GM12875 (cell line): ENCODE measurements at regions not wholly inside any gene's neighbourhood (a gene's known extent, or its start where the extent isn't known, plus 50 kb on each side); places are given as distances from the start of the nearest gene placed in this dataset.

Source experiments
- H3K4me3 ChIP-seq: one replicate; pipeline ENCODE4 v1.5.1; 2011; ENCODE audit warnings: low read depth, low read length, control low read depth
- TF ChIP-seq, protein P1 (sequence below): IDR thresholded peaks from 2 replicates; pipeline ENCODE4 v1.5.1; 2011; ENCODE audit warnings: low read depth, mild to moderate bottlenecking, control low read depth, inconsistent platforms, low read length, moderate library complexity, borderline replicate concordance; ENCODE audit not compliant: insufficient read depth

DNA sequence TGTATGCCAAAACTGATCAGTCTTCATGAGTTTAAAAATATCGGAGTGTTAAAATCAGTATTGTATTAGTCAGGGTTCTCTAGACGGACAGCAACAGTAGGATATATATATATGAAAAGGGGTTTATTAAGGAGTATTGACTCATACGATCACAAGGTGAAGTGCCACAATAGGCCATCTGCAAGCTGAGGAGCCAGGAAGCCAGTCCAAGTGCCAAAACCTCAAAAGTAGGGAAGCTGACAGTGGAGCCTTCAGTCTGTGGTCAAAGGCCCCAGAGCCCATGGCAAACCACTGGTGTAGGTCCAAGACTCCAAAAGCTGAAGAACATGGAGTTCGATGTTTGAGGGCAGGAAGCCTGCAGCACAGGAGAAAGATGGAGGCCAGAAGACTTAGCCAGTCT, 391.0 kb upstream of the CADM2 start:
- no peak overlapping the region for H3K4me3 ChIP-seq
- TF ChIP-seq, protein P1, sequence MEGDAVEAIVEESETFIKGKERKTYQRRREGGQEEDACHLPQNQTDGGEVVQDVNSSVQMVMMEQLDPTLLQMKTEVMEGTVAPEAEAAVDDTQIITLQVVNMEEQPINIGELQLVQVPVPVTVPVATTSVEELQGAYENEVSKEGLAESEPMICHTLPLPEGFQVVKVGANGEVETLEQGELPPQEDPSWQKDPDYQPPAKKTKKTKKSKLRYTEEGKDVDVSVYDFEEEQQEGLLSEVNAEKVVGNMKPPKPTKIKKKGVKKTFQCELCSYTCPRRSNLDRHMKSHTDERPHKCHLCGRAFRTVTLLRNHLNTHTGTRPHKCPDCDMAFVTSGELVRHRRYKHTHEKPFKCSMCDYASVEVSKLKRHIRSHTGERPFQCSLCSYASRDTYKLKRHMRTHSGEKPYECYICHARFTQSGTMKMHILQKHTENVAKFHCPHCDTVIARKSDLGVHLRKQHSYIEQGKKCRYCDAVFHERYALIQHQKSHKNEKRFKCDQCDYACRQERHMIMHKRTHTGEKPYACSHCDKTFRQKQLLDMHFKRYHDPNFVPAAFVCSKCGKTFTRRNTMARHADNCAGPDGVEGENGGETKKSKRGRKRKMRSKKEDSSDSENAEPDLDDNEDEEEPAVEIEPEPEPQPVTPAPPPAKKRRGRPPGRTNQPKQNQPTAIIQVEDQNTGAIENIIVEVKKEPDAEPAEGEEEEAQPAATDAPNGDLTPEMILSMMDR: no peak

DNA sequence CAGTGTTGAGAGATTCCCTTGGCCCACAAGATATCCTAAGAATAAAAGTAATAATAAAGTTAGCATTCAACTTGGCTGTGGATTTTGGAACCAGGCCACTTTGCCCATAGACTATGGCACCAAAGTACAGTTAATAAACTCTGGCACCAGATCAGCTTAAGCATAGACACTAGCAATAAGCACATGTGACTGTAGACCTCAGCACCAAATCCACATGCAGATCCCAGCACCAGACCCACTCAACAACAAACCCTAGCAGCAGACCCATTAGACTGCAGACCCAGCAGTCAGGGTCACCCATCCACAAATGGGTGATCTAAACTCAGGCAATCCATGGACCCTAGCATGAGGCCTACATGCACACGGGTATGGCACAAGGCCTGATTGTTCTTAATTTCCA, 384.8 kb upstream of the CADM2 start:
- no peak overlapping the region for H3K4me3 ChIP-seq
- TF ChIP-seq, protein P1: no peak

GRCh38 chr3:84586427-84586826, 372.4 kb upstream of the CADM2 start:
- TF ChIP-seq, protein P1: no peak
- no peak overlapping the region for H3K4me3 ChIP-seq

- H3K4me3 ChIP-seq: no peak overlapping the region
- TF ChIP-seq, protein P1: no peak
Measured at GRCh38 chr3:84600703-84601225, 358.0 kb upstream of the CADM2 start.

DNA sequence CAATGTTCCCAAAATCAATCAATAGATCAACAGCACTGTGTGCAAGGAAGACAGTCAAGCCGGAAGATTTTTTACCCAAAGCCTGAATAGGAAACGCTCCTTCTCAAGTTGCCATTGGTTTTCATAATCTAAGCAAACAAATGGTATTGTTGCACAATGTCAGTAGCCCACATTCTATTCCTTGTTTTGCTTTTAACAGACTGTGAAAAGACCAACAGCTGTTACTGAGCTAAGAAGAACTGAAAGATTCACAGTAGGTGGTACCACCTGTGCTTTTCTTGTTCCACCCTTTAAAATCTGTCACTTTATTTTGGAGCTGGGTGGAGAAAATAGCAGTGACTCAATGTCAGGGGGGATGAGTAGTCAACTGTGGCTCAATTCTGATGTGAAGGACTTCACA, 357.5 kb upstream of the CADM2 start:
- TF ChIP-seq, protein P1: no peak
- no peak overlapping the region for H3K4me3 ChIP-seq

DNA sequence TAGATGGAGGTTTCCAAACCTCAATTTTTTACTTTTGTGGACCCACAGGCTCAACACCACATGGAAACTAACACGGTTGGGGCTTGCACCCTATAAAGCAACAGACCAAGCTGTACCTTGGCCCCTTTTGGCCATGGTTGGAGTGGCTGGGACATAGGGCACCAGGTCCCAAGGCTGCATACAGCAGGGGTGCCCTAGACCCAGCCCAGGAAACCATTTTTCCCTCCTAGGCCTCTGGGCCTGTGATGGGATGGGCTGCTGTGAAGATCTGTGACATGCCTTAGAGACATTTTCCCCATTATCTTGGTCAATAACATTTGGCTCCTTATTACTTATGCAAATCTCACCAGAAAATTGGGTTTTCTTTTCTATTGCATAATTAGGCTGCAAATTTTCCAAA, 337.0 kb upstream of the CADM2 start:
- TF ChIP-seq, protein P1: no peak
- H3K4me3 ChIP-seq: no peak overlapping the region

DNA sequence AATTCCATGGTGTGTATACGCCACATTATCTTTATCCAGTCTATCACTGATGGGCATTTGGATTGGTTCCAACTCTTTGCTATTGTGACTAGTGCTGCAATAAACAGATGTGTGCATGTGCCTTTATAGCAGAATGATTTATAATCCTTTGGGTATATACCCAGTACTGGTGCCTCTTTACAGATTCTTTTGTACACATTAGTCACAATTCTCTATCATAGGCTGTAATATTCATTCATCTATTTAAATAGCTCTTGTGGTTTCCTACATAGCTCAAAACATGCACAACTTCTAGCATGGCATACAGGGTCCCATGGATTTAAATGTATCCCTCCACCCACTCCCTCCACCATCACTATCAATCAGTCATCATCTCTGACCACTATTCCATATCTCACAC, 324.1 kb upstream of the CADM2 start:
- TF ChIP-seq, protein P1: no peak
- no peak overlapping the region for H3K4me3 ChIP-seq
